Astrocyte (in vitro differentiated cells and primary cell): ENCODE measurements at regions not wholly inside any gene's neighbourhood (a gene's known extent, or its start where the extent isn't known, plus 50 kb on each side); places are given as distances from the start of the nearest gene placed in this dataset.
"Not testable (repeated sequence)": the region's sequence is repeated elsewhere in the genome, so short reads cannot be mapped to it uniquely, and the experiment has no call there.

Experiments
- CTCF ChIP-seq: IDR thresholded peaks from 2 replicates; pipeline ENCODE4 v1.5.1; 2011; ENCODE audit warnings: low read depth, mild to moderate bottlenecking, inconsistent platforms, low read length, moderate library complexity; ENCODE audit not compliant: insufficient read depth
- EZH2 ChIP-seq: IDR thresholded peaks from 2 replicates; pipeline ENCODE4 v1.6.1; 2012; ENCODE audit warnings: mild to moderate bottlenecking, low read length, inconsistent platforms; ENCODE audit not compliant: insufficient read depth

DNA sequence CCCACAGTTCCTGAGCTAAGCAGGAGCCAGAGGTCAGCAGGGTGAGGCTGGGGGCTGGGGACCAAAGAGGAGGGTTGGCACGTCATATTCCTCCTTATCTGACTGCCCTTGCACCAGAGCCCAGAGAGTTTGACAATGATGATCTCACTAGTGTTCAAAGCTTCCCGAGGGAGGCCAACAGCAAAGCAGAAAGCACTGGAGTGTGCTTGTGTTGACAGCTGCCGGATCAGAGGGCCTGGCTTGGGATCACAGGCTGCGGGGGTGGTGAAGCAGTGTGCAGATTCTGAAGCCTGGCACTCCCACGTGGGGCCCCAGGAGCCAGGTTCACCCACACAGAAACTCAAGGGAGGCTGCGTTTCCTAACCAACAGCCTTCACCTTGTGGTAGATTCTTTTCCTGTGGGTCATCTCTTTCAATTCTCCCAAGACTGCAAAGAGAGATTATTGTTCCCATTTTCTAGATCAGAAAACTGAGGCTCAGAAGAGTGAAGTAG is 89.8 kb downstream of the TRIM43 start:
- TF ChIP-seq CTCF, EZH2: not testable (repeated sequence)
